CD4-positive, CD25-positive, alpha-beta regulatory T cell (primary cell): ENCODE measurements at regions not wholly inside any gene's neighbourhood (a gene's known extent, or its start where the extent isn't known, plus 50 kb on each side); places are given as distances from the start of the nearest gene placed in this dataset.

ENCODE experiments used
- ATAC-seq, 2 donors: fragments of 150-1000 bp; cut with Tn5 transposase; one replicate each; pipeline ENCODE4 v1.10.0; 2021; ENCODE audit warnings: low read depth in 2 of 2, moderate number of reproducible peaks in 2 of 2, moderate library complexity in 1 of 2
- DNase-seq, 3 donors: peaks; one replicate each; pipeline versions ENCODE4 v3.0.0 to v3.0.0-alpha.2; 2012 to 2022; ENCODE audit warnings: mixed read lengths in 1 of 3
- H3K27ac ChIP-seq: one replicate; pipeline ENCODE4 v1.7.0; 2013; ENCODE audit warnings: mild to moderate bottlenecking, low read length; ENCODE audit not compliant: insufficient read depth, poor library complexity, severe bottlenecking
- H3K27me3 ChIP-seq: one replicate; pipeline ENCODE4 v1.7.0; 2013; ENCODE audit warnings: low read length; ENCODE audit not compliant: control insufficient read depth, insufficient read depth
- H3K36me3 ChIP-seq: one replicate; pipeline ENCODE4 v1.7.0; 2013; ENCODE audit warnings: mild to moderate bottlenecking, low read length, moderate library complexity; ENCODE audit not compliant: control insufficient read depth, insufficient read depth
- H3K4me1 ChIP-seq: 2 replicates; pipeline ENCODE4 v1.7.0; 2013; ENCODE audit warnings: mild to moderate bottlenecking, low read length; ENCODE audit not compliant: insufficient read depth, control insufficient read depth, poor library complexity, severe bottlenecking
- H3K4me3 ChIP-seq: one replicate; pipeline ENCODE4 v1.7.0; 2013; ENCODE audit warnings: low read depth, mild to moderate bottlenecking, low read length, moderate library complexity
- H3K9me3 ChIP-seq, 2 experiments: 1 replicate in 1 of 2; 2 replicates in 1 of 2; pipeline ENCODE4 v1.7.0; 2013; ENCODE audit warnings: low read length in 2 of 2, mild to moderate bottlenecking in 1 of 2, moderate library complexity in 1 of 2; ENCODE audit not compliant: control insufficient read depth in 2 of 2
- H3K27ac Mint-ChIP-seq, 3 donors: one replicate each; pipeline ENCODE4 v1.8.0; 2020 to 2022; ENCODE audit warnings: mild to moderate bottlenecking in 3 of 3, mixed read lengths in 3 of 3, moderate library complexity in 2 of 3
- H3K27me3 Mint-ChIP-seq: one replicate; pipeline ENCODE4 v1.8.0; 2022; ENCODE audit warnings: mild to moderate bottlenecking, mixed read lengths
- H3K36me3 Mint-ChIP-seq: one replicate; pipeline ENCODE4 v1.8.0; 2020; ENCODE audit warnings: mixed read lengths
- H3K4me1 Mint-ChIP-seq, 4 donors: one replicate each; pipeline ENCODE4 v1.8.0; 2020 to 2022; ENCODE audit warnings: mixed read lengths in 4 of 4, mild to moderate bottlenecking in 1 of 4
- H3K4me3 Mint-ChIP-seq, 4 donors: one replicate each; pipeline ENCODE4 v1.8.0; 2020 to 2022; ENCODE audit warnings: mild to moderate bottlenecking in 4 of 4, mixed read lengths in 4 of 4, moderate library complexity in 3 of 4
- H3K9me3 Mint-ChIP-seq, 7 donors: one replicate each; pipeline ENCODE4 v1.8.0; 2020 to 2022; ENCODE audit warnings: mixed read lengths in 7 of 7, mild to moderate bottlenecking in 3 of 7, moderate library complexity in 2 of 7

GRCh38 chr12:93025145-93026103 lies 96.3 kb upstream of the EEA1 start:
- H3K4me1 ChIP-seq = no peaks in the 10 kb centered on the region
- Mint-ChIP-seq H3K9me3 (peaks cover 0 to 2% (median 0%) of the 10 kb centered on the region in 7 donors), H3K27ac (no peak overlapping the region), H3K36me3 (no peaks in the 10 kb centered on the region), H3K4me3 (no peak overlapping the region), H3K27me3 (peaks cover 11% of the 10 kb centered on the region), H3K4me1 (peaks cover 0 to 2% (median 0%) of the 10 kb centered on the region in 4 donors)
- ATAC-seq (no peak), DNase-seq (peak in 1 of 3 donors; percentile 52)
- no peaks in the 10 kb centered on the region for H3K9me3 ChIP-seq
- no peak overlapping the region for H3K27ac ChIP-seq
- no peak overlapping the region for H3K4me3 ChIP-seq
- no peaks in the 10 kb centered on the region for H3K27me3 ChIP-seq
- H3K36me3 ChIP-seq = no peaks in the 10 kb centered on the region

GRCh38 chr12:93027041-93027440 lies 97.9 kb upstream of the EEA1 start:
- Histone ChIP-seq H3K27me3 (no peaks in the 10 kb centered on the region), H3K27ac (no peak overlapping the region), H3K9me3 (no peaks in the 10 kb centered on the region), H3K36me3 (no peaks in the 10 kb centered on the region), H3K4me1 (no peaks in the 10 kb centered on the region), H3K4me3 (no peak overlapping the region)
- no peaks in the 10 kb centered on the region for H3K4me1 Mint-ChIP-seq
- no peaks in the 10 kb centered on the region for H3K36me3 Mint-ChIP-seq
- peak overlapping the region in 1 of 3 donors; percentile 49 for H3K27ac Mint-ChIP-seq
- H3K9me3 Mint-ChIP-seq = peaks cover 0 to 2% (median 0%) of the 10 kb centered on the region in 7 donors
- no peak for DNase-seq
- no peak for ATAC-seq
- H3K4me3 Mint-ChIP-seq = no peak overlapping the region
- peaks cover 8% of the 10 kb centered on the region for H3K27me3 Mint-ChIP-seq

GRCh38 chr12:93029091-93029490 lies 100.0 kb upstream of the EEA1 start:
- no peak overlapping the region for H3K4me3 Mint-ChIP-seq
- peaks cover 2% of the 10 kb centered on the region for H3K27me3 ChIP-seq
- H3K27ac ChIP-seq = no peak overlapping the region
- ATAC-seq = no peak
- no peaks in the 10 kb centered on the region for H3K4me1 Mint-ChIP-seq
- H3K27me3 Mint-ChIP-seq = peaks cover 21% of the 10 kb centered on the region
- H3K36me3 Mint-ChIP-seq = no peaks in the 10 kb centered on the region
- H3K9me3 Mint-ChIP-seq = peaks cover 0 to 2% (median 0%) of the 10 kb centered on the region in 7 donors
- H3K36me3 ChIP-seq = no peaks in the 10 kb centered on the region
- DNase-seq = no peak
- H3K27ac Mint-ChIP-seq = no peak overlapping the region
- no peaks in the 10 kb centered on the region for H3K9me3 ChIP-seq
- H3K4me3 ChIP-seq = no peak overlapping the region
- H3K4me1 ChIP-seq = no peaks in the 10 kb centered on the region

GRCh38 chr12:93031028-93031427 lies 101.9 kb upstream of the EEA1 start:
- Histone ChIP-seq H3K4me3 (no peak overlapping the region), H3K27ac (no peak overlapping the region), H3K9me3 (no peaks in the 10 kb centered on the region), H3K27me3 (peaks cover 2% of the 10 kb centered on the region), H3K4me1 (no peaks in the 10 kb centered on the region), H3K36me3 (no peaks in the 10 kb centered on the region)
- ATAC-seq (no peak), DNase-seq (no peak)
- H3K27ac Mint-ChIP-seq = no peak overlapping the region
- H3K27me3 Mint-ChIP-seq = peaks cover 24% of the 10 kb centered on the region
- no peak overlapping the region for H3K4me3 Mint-ChIP-seq
- no peaks in the 10 kb centered on the region for H3K36me3 Mint-ChIP-seq
- H3K9me3 Mint-ChIP-seq = peaks cover 0 to 2% (median 0%) of the 10 kb centered on the region in 7 donors
- H3K4me1 Mint-ChIP-seq = no peaks in the 10 kb centered on the region

- H3K36me3 Mint-ChIP-seq = no peaks in the 10 kb centered on the region
- ATAC-seq = no peak
- H3K27ac Mint-ChIP-seq = no peak overlapping the region
- peaks cover 0 to 3% (median 0%) of the 10 kb centered on the region in 7 donors for H3K9me3 Mint-ChIP-seq
- H3K27me3 ChIP-seq = peaks cover 2% of the 10 kb centered on the region
- H3K4me1 ChIP-seq = no peaks in the 10 kb centered on the region
- no peak overlapping the region for H3K4me3 ChIP-seq
- peaks cover 25% of the 10 kb centered on the region for H3K27me3 Mint-ChIP-seq
- H3K36me3 ChIP-seq = no peaks in the 10 kb centered on the region
- H3K4me3 Mint-ChIP-seq = no peak overlapping the region
- H3K9me3 ChIP-seq = no peaks in the 10 kb centered on the region
- no peak for DNase-seq
- H3K27ac ChIP-seq = no peak overlapping the region
- H3K4me1 Mint-ChIP-seq = no peaks in the 10 kb centered on the region
Measured at GRCh38 chr12:93032758-93033157, 103.7 kb upstream of the EEA1 start.

GRCh38 chr12:93033948-93034347 lies 104.9 kb upstream of the EEA1 start:
- H3K27ac Mint-ChIP-seq = no peak overlapping the region
- peaks cover 21% of the 10 kb centered on the region for H3K27me3 Mint-ChIP-seq
- no peaks in the 10 kb centered on the region for H3K4me1 ChIP-seq
- H3K36me3 Mint-ChIP-seq = no peaks in the 10 kb centered on the region
- H3K4me3 Mint-ChIP-seq = no peak overlapping the region
- peaks cover 2% of the 10 kb centered on the region for H3K27me3 ChIP-seq
- H3K4me3 ChIP-seq = no peak overlapping the region
- no peaks in the 10 kb centered on the region for H3K9me3 ChIP-seq
- H3K4me1 Mint-ChIP-seq = no peaks in the 10 kb centered on the region
- ATAC-seq (no peak), DNase-seq (no peak)
- no peaks in the 10 kb centered on the region for H3K36me3 ChIP-seq
- H3K27ac ChIP-seq = no peak overlapping the region
- peaks cover 0 to 3% (median 0%) of the 10 kb centered on the region in 7 donors for H3K9me3 Mint-ChIP-seq

- H3K4me3 ChIP-seq = no peak overlapping the region
- DNase-seq (no peak), ATAC-seq (no peak)
- Mint-ChIP-seq H3K36me3 (no peaks in the 10 kb centered on the region), H3K4me1 (no peaks in the 10 kb centered on the region), H3K27ac (peak overlapping the region in 1 of 3 donors; percentile 13), H3K9me3 (peaks cover 0 to 1% (median 0%) of the 10 kb centered on the region in 7 donors), H3K4me3 (no peak overlapping the region), H3K27me3 (peaks cover 11% of the 10 kb centered on the region)
- H3K9me3 ChIP-seq = no peaks in the 10 kb centered on the region
- H3K4me1 ChIP-seq = no peaks in the 10 kb centered on the region
- H3K36me3 ChIP-seq = no peaks in the 10 kb centered on the region
- no peaks in the 10 kb centered on the region for H3K27me3 ChIP-seq
- no peak overlapping the region for H3K27ac ChIP-seq
Measured at GRCh38 chr12:93039062-93039461, 110.0 kb upstream of the EEA1 start.

- H3K27me3 Mint-ChIP-seq = peaks cover 8% of the 10 kb centered on the region
- no peak for DNase-seq
- no peak overlapping the region for H3K27ac ChIP-seq
- no peaks in the 10 kb centered on the region for H3K4me1 ChIP-seq
- H3K4me3 ChIP-seq = no peak overlapping the region
- H3K4me1 Mint-ChIP-seq = no peaks in the 10 kb centered on the region
- H3K36me3 ChIP-seq = no peaks in the 10 kb centered on the region
- H3K9me3 Mint-ChIP-seq = peaks cover 0 to 3% (median 0%) of the 10 kb centered on the region in 7 donors
- H3K27me3 ChIP-seq = no peaks in the 10 kb centered on the region
- no peaks in the 10 kb centered on the region for H3K36me3 Mint-ChIP-seq
- no peak overlapping the region for H3K4me3 Mint-ChIP-seq
- no peak for ATAC-seq
- H3K27ac Mint-ChIP-seq = no peak overlapping the region
- no peaks in the 10 kb centered on the region for H3K9me3 ChIP-seq
Measured at GRCh38 chr12:93039930-93040329, 110.8 kb upstream of the EEA1 start.
